ENCODE measurements at regions not wholly inside any gene's neighbourhood (a gene's known extent, or its start where the extent isn't known, plus 50 kb on each side); places are given as distances from the start of the nearest gene placed in this dataset.

DNA sequence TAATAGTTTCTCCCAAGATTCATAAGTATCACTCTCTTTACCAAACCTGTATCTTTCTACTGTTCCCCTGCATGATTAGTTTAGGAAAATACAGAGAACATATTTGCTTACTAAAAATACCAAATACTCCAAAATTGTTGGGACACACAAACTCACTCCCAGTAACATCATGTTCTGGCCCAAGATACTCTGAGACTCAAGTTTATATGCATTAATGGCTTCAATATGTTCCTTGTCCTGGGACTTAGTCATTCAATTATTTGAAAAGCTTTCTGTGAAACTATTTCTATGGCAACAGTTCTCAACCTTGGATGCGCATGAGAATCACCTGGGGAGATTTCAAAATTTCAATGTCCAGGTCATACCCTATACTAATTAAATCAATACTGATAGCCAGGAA, 138.9 kb upstream of the PTCHD1 start:
- intact Hi-C loops (cut with micrococcal nuclease; ENCODE audit: unreplicated experiment) = no loop called here
- Histone ChIP-seq H3K4me3 (ENCODE audit: low read depth, low read length, poor library complexity, severe bottlenecking) (no peak overlapping the region), H3K4me2 (ENCODE audit: low read length) (no peak overlapping the region), H3K9me2 (ENCODE audit: insufficient read depth, low read length) (no peaks in the 10 kb centered on the region), H3K4me1 (ENCODE audit: insufficient read depth, low read length, poor library complexity, severe bottlenecking) (no peaks in the 10 kb centered on the region), H3K9me3 (ENCODE audit: low read length) (no peaks in the 10 kb centered on the region), H3K79me2 (ENCODE audit: insufficient read depth, low read depth, low read length) (no peaks in the 10 kb centered on the region), H2AFZ (ENCODE audit: low read length) (no peak overlapping the region), H3K36me3 (ENCODE audit: insufficient read depth, low read length) (no peaks in the 10 kb centered on the region), H3K27ac (ENCODE audit: low read depth, low read length, poor library complexity, severe bottlenecking) (no peak overlapping the region), H4K20me1 (ENCODE audit: insufficient read depth, low read length) (no peaks in the 10 kb centered on the region)
- TF ChIP-seq, protein P1, sequence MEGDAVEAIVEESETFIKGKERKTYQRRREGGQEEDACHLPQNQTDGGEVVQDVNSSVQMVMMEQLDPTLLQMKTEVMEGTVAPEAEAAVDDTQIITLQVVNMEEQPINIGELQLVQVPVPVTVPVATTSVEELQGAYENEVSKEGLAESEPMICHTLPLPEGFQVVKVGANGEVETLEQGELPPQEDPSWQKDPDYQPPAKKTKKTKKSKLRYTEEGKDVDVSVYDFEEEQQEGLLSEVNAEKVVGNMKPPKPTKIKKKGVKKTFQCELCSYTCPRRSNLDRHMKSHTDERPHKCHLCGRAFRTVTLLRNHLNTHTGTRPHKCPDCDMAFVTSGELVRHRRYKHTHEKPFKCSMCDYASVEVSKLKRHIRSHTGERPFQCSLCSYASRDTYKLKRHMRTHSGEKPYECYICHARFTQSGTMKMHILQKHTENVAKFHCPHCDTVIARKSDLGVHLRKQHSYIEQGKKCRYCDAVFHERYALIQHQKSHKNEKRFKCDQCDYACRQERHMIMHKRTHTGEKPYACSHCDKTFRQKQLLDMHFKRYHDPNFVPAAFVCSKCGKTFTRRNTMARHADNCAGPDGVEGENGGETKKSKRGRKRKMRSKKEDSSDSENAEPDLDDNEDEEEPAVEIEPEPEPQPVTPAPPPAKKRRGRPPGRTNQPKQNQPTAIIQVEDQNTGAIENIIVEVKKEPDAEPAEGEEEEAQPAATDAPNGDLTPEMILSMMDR (conservative IDR thresholded peaks at IDR 0.05; ENCODE audit: low read length) = no peak
- TF ChIP-seq EZH2phosphoT487 (IDR thresholded peaks at IDR 0.05; ENCODE audit: borderline replicate concordance, low read depth, low read length) = no peak
- POLR2A ChIA-PET = no interaction called here
- no peak for DNase-seq (ENCODE audit: low spot score)
- BruUV-seq (replicated peaks) = no TSS peak
- CTCF ChIA-PET (ENCODE audit: unreplicated experiment) = no interaction called here

DNA sequence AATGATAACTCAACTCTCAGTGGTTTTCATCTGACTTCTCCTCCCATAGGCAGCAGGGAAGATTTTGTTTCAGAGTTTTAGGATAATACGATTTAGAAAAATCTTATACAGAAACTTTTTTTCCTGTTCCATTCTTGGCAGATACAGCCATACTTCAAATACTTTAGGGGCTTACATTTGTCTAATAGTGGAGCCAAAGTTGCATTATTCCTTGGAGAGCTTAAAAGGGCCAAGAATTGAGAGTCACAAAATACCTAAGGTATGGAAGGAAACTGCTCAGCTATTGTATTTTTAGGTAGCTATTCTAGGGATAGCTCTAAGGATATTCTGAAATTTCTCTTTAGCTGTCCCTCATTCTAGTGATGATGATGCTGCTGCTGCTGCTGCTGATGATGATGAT, 132.9 kb upstream of the PTCHD1 start:
- H3K4me1 ChIP-seq (ENCODE audit: insufficient read depth, low read length, poor library complexity, severe bottlenecking) = no peaks in the 10 kb centered on the region
- H2AFZ ChIP-seq (ENCODE audit: low read length) = no peak overlapping the region
- no peak overlapping the region for H3K27ac ChIP-seq (ENCODE audit: low read depth, low read length, poor library complexity, severe bottlenecking)
- no peaks in the 10 kb centered on the region for H3K9me2 ChIP-seq (ENCODE audit: insufficient read depth, low read length)
- no TSS peak for BruUV-seq (replicated peaks)
- H3K4me2 ChIP-seq (ENCODE audit: low read length) = no peak overlapping the region
- H3K36me3 ChIP-seq (ENCODE audit: insufficient read depth, low read length) = no peaks in the 10 kb centered on the region
- DNase-seq (ENCODE audit: low spot score) = no peak
- intact Hi-C loops (cut with micrococcal nuclease; ENCODE audit: unreplicated experiment) = no loop called here
- no peaks in the 10 kb centered on the region for H4K20me1 ChIP-seq (ENCODE audit: insufficient read depth, low read length)
- ChIA-PET POLR2A (no interaction called here), CTCF (ENCODE audit: unreplicated experiment) (no interaction called here)
- H3K4me3 ChIP-seq (ENCODE audit: low read depth, low read length, poor library complexity, severe bottlenecking) = no peak overlapping the region
- TF ChIP-seq, protein P1 (conservative IDR thresholded peaks at IDR 0.05; ENCODE audit: low read length) = no peak
- TF ChIP-seq EZH2phosphoT487 (IDR thresholded peaks at IDR 0.05; ENCODE audit: borderline replicate concordance, low read depth, low read length) = no peak
- H3K9me3 ChIP-seq (ENCODE audit: low read length) = no peaks in the 10 kb centered on the region
- H3K79me2 ChIP-seq (ENCODE audit: insufficient read depth, low read depth, low read length) = no peaks in the 10 kb centered on the region

DNA sequence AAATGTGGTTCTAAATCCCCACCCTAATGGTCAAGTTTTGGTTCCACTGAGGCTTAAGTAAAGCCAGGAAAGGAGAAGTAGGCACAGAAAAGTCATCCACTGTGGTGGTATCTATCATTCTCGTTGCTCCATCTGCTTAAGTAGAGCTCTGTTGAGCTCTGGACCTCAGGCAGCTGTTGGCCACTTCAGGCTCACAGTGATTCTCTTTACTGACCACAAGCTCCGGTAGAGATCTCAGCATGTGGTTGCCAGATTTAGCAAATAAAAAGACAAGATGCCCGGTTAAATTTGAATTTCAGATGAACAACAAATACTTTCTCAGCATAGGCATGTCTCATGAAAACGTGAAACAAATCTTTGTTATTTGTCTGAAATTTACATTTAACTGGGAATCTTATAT, 132.3 kb upstream of the PTCHD1 start:
- no peak overlapping the region for H3K27ac ChIP-seq (ENCODE audit: low read depth, low read length, poor library complexity, severe bottlenecking)
- H3K4me3 ChIP-seq (ENCODE audit: low read depth, low read length, poor library complexity, severe bottlenecking) = no peak overlapping the region
- H3K79me2 ChIP-seq (ENCODE audit: insufficient read depth, low read depth, low read length) = no peaks in the 10 kb centered on the region
- intact Hi-C loops (cut with micrococcal nuclease; ENCODE audit: unreplicated experiment) = no loop called here
- no peak overlapping the region for H2AFZ ChIP-seq (ENCODE audit: low read length)
- no peaks in the 10 kb centered on the region for H3K9me2 ChIP-seq (ENCODE audit: insufficient read depth, low read length)
- no peak for TF ChIP-seq EZH2phosphoT487 (IDR thresholded peaks at IDR 0.05; ENCODE audit: borderline replicate concordance, low read depth, low read length)
- DNase-seq (ENCODE audit: low spot score) = no peak
- H3K4me1 ChIP-seq (ENCODE audit: insufficient read depth, low read length, poor library complexity, severe bottlenecking) = no peaks in the 10 kb centered on the region
- BruUV-seq (replicated peaks) = no TSS peak
- H4K20me1 ChIP-seq (ENCODE audit: insufficient read depth, low read length) = no peaks in the 10 kb centered on the region
- POLR2A ChIA-PET = interaction anchor here (0.6 kb wide), 1 partner anchor 935 kb away, joined by 4 read pairs; no protein-coding TSS in a partner anchor
- H3K9me3 ChIP-seq (ENCODE audit: low read length) = no peaks in the 10 kb centered on the region
- H3K4me2 ChIP-seq (ENCODE audit: low read length) = no peak overlapping the region
- CTCF ChIA-PET (ENCODE audit: unreplicated experiment) = no interaction called here
- H3K36me3 ChIP-seq (ENCODE audit: insufficient read depth, low read length) = no peaks in the 10 kb centered on the region
